DMS153 treated with DMSO at 0.1 percent for 48 hours (cell line): ENCODE measurements at regions not wholly inside any gene's neighbourhood (a gene's known extent, or its start where the extent isn't known, plus 50 kb on each side); places are given as distances from the start of the nearest gene placed in this dataset.
"Not testable (repeated sequence)": the region's sequence is repeated elsewhere in the genome, so short reads cannot be mapped to it uniquely, and the experiment has no call there.

ENCODE experiments used
- DNase-seq: peaks from one replicate; lab custom pipeline; 2025; ENCODE audit not compliant: unreplicated experiment; lab: John Stamatoyannopoulos, UW

DNA sequence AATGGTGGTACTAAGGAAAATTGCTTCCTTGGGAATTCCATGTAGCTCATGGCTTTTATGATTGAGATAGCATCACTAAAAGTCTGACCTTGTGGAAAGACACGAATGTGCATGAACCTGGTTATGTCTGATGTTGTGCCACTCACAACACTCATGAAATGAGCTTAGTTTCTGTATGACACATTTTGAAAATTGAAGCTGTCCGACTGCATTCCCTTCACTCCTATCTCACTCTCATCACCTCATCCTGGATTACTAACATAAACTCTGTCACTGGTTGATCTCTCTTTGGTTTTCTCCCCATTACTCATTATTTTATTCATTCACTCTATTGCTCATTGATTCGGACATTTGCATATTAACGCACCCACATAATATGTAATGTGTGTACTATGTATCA is 190.0 kb upstream of the VWC2 start:
- DNase-seq: no peak

DNA sequence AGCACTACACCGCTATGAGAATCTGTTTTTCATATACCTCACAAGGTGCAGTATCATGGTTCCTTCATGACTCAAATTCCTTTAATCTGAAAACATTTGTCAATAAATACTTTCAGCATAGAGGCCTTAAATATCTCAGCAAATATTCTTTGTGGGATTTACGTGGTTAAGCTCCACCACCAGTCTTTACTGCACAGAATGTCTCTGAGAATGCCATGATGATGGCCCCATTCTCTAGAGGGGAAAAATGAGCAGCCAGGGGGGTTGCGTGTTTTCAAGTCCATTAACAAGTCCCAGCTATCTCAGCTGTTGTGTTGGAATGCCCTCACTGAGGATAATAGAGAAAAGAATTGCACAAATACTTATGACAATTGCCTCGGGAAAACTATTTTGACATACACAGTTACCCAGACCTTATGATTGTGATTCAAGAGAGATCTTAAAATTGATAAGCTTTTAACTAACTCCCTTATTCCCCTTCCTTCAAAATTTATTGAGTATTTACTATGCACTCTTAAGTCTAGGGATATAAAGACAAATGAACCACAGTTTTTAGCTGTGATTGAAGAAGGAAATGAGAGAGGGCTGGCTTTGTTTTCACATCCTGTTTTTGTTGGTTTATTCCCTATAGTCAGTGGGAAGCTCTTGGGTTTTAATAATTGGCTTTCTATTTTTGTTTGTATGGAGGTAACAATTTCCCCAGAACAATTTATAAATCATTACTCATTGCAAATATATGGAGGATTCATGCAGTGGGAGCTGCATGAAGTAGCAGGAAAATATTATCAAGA is 176.5 kb upstream of the VWC2 start:
- no peak for DNase-seq

DNA sequence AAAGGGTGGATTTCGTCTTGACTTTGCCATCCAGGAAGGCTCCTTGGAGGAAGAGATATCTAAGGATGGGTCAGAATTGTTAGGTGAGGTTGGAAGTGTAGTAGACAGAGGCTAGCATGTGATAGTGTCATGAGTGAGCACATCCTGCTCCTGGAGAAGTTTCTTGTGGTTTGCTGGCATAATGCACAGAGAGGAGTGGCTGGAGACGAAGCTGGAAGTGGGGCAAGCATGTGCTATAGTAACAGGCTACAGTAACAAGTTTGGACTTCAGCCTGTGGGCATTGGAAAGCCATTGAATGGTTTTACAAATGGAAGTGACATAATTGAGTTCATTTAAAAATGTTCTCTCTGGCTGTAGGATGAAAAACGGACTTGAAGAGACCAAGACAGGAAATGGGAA is 175.6 kb upstream of the VWC2 start:
- DNase-seq: no peak

DNA sequence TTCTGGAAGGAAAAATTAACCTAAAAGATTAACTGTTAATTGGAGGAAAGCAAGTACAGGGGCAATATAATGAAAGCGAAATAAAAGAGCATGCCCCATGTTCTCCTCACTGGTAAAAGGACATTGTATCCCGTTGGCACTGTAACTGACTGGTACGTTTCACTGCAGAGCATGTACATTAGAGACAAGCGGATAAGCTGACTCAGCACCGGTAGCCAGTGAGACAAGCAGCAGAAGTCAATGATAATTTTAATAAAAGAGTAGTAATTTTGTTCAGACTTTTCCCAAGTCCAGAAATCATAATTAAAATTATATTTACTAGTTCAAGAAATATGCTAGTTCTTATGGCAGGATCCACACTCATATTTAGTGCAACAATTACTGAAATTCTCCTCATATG is 161.5 kb upstream of the VWC2 start:
- DNase-seq: no peak

DNA sequence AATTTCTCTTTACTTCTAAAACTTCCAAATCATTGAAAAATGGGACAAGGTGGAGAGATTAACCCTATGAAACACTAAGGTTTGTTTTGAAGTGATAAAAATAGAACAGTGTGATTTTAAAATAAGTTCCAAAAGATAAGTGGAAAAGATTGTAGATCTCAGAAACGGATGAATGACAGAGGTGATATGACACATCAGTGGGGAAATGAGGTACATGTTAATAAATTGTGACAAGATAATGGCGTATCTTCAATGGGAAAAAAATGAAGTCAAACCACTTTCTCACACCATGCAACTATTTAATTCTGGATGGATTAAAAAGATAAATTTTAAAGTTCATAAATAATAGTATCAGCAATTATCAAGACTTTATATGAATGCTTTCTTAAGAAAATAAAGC is 159.7 kb upstream of the VWC2 start:
- DNase-seq: no peak

- DNase-seq: not testable (repeated sequence)
Observed at GRCh38 chr7:49614974-49615373, 158.5 kb upstream of the VWC2 start.

DNA sequence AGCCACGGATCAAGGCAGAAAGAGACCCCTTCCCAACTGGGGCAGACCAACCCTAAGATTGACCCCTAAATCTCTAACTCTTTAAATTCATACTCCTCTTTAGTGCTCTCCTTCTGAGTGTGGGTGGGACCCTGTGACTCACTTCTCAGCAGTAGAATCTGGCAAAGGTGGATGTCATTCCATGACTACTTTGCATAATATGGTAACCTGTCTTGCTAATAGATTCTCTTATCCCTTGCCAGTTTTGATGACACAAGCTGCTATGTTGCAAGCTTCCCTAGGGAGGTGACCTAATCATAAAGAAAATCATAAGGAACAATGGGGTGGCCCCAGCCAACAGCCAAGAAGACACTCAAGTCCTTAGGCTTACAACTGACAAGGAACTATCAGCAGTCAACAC is 155.4 kb upstream of the VWC2 start:
- no peak for DNase-seq

GRCh38 chr7:49623943-49624342 is 149.5 kb upstream of the VWC2 start:
- DNase-seq: no peak

- DNase-seq: no peak
Observed at GRCh38 chr7:49624611-49625010, 148.8 kb upstream of the VWC2 start.

DNA sequence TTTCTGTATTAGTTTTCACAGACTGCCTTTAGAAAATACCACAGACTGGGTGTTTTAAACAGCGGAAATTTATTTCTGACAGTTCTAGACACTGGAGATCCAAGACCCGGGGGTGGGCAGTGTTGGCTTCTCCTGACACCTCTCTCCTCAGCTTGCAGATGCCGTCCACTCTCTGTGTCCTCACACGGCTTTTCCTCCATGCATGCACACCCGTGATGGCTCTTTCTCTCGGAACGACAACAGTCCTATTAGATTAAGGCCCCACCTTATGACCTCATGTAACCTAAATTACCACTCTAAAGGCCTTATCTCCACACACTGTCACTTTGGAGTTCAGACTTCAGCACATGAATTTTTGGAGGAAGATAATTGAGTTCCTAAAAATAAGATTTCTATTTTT is 142.9 kb upstream of the VWC2 start:
- DNase-seq: no peak

DNA sequence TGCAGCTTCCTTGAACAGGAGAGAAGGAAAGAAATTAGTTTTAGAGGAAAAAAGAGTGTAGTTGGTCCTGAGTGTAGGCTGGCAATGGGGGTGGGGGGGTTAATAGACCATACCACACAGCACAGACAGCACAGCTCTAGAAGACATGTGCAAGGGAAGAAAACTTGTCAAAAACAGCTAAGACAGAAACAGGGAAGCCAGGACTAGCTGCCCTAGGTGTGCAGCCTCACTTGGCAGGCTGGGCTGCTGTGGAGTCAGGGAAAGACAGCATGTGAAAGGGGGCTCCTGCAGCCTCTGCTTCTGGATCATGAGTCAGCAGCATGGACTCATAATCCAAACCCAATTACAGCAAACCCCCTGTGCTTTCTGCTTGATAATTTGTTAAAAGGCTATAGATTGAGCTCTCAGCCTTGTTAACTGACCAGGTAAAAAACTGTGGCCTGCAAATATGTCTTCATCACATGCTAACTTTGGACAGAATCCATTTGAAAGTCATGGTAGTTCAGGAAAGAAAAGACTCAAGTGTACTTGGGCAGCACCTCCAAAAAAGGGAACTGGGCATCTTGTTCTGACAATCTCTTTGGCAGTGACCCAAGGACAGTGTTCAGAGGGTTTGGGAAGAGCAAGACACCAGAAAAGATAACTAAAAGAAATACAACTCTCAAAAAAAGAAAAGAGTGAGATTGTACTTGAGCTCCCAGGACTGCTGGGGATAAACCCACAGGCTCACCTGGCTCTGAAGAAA is 142.2 kb upstream of the VWC2 start:
- no peak for DNase-seq

- no peak for DNase-seq
Observed at GRCh38 chr7:49631960-49632359, 141.5 kb upstream of the VWC2 start.

GRCh38 chr7:49635800-49636199 is 137.6 kb upstream of the VWC2 start:
- DNase-seq: no peak

DNA sequence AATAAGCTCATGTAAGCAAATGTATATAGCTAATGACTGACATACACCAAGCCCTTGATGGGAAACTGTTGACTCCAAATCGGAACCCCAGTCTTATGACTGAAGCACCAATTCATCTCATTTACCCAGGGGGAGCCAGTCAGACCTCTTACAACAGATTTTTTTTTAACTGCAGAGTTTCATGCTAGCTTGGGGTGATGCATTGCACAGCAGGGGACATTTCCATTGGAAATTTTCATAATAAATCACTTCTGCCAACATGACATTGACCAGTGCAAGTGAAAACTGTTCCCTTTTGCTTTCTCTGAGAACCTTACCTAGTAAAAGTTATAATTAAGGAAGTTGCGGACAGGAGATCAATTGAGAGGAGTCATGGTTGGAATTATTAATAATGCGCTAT is 137.0 kb upstream of the VWC2 start:
- no peak for DNase-seq

- no peak for DNase-seq
Observed at GRCh38 chr7:49638166-49638565, 135.3 kb upstream of the VWC2 start.

GRCh38 chr7:49639068-49639593 is 134.3 kb upstream of the VWC2 start:
- DNase-seq: no peak

DNA sequence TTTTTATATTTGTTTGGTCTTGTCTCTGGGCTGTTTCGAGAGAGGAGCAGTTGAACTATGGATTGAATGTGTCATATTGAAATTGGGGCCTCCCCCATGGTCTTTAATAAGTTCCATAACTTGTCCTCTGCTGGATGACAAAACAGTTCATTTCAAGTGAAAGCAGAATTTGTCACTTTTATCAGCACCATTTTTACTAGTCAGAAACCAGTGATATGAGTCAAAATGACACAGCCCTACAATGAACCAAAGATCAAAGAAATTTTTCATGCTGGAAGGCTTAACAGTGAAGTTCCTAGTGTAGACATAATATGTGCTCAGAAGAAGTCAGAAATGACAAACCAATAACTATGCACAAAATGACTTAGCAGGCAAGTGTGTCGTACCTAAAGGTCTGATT is 133.6 kb upstream of the VWC2 start:
- no peak for DNase-seq

DNA sequence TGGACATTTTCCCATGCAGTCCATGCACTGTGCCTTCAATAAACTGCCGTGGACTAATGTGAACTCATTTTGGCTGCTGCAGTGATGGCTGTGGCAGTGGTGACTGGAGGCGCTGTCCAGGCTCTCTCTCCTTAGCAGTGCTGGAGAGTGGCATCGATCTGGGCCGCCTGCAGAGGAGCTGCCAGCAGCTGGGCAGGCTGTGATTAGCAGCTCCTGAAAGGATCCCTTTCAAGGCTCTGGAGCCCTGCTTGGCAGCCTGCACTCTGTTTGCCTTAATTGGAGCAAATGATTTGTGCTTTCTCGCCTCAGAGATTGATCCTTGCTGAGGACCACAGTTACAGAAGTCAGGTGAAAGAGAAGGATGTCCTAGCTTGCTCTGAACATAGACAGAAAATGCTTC is 130.1 kb upstream of the VWC2 start:
- no peak for DNase-seq

- no peak for DNase-seq
Observed at GRCh38 chr7:49643736-49644135, 129.7 kb upstream of the VWC2 start.

DNA sequence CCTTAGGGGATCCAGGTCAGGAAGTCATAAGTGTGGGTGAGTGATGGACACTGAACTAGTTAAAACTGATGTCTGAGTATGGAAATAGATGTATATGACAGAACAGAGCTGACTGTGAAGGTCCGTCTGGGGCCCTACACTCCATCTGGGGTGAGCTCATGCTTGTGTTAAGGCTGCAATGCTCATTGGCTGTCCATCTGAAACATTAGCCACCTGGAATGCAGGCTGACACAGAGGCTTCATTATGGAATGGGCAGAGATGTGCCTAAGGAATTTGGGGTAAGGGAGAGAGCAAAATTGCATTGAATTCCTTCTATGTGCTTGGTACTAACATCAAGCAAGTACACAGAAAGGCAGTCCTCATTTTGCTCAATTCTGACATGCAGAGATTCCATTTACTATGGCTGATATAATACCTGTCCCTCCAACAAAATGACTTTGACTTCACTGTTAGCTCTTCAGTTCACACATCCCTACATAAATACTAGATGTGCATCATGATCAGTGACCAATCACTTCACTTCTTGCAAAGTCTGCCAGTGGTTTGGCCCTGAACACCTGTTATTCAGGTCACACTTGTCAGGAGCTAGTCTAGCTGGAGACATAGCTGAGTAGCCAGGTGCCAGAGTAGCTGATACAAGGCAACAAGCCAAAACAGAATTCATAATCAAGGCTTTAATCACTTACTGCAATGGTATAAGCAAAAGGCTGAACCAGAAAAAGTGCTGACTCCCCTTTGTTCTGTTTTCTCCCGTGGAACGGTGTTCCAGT is 128.9 kb upstream of the VWC2 start:
- no peak for DNase-seq

- DNase-seq: no peak
Observed at GRCh38 chr7:49645296-49645695, 128.1 kb upstream of the VWC2 start.
